ENCODE measurements at regions not wholly inside any gene's neighbourhood (a gene's known extent, or its start where the extent isn't known, plus 50 kb on each side); places are given as distances from the start of the nearest gene placed in this dataset.
A peak's percentile ranks its signal among the peaks of the same experiment; 100 is the strongest.

DNA sequence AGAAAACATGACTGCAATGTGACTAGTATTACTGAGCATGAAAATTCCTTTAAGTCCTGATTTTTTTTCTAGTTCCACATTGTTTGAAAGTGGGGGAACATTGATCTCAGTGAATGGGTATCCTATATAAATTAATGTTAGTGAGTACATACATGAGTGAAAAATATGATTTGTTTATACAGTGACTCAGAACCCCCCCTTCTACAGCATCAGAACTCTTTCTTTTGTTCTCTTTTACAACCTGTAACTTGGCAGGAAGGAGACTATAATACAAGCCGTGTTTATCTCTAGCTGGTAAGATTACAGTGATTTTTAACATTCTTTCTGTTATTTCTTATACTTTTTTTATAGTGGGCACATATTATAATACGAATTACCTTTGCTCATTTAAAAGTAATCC lies 384.7 kb downstream of the PDCD6IP start:
- DNase-seq (ENCODE audit: low spot score), result peak; percentile 6

DNA sequence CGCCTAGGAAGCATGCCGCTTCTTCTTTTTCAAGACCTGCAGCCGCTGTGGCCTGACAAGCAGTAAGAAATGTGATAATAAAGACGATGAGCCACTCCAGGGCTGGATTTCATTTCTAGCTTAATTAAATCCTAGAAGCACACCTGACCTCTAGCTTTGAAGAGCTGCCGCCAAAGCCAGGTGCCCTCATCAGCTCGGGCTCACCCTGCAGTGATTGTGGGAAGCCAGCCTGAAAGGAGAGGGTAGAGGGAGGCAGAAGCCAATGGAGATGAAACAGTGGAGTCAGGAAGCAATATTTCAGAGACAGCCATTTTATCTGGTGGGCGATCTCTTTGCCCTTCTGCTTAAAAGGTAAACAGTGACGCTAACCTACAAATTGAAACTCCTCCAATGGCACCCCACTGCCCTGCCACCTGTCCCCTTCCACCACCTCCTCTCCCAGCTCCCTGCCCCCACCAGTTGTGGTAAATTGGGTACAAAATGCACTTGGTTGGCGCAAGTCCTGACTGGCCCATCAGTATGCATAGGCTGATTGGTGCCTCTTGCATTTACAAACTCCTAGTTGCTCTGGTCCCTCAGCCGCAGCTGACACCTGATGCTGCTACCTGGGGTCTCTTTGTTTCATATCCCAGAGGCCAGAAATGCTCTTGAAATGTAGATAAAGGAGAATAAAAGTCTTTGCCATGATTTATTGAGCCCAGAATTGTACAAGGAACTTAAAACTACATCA lies 385.3 kb downstream of the PDCD6IP start:
- no peak for DNase-seq (ENCODE audit: low spot score)

DNA sequence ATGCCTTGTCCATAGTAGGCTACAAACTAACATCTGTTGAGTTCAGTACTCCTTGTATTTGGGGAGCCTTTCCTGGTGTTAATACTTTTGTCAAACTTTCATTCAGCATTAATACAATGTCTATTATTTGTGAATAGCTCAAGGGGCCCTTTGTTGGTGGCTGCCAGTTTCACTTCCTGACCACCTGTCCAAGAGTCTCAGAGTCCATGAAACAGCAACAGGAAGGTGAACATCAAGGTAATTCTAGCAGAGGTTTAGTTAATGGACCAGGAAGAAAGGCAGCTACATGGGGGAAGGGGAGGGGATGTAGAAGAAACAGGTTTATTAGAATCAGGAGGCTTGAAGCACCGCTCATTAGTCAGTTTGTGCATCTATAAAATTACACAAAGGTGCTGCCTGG lies 386.9 kb downstream of the PDCD6IP start:
- DNase-seq (ENCODE audit: low spot score), result no peak

GRCh38 chr3:34189133-34189532 lies 390.7 kb downstream of the PDCD6IP start:
- DNase-seq (ENCODE audit: low spot score), result no peak

- DNase-seq (ENCODE audit: low spot score), result no peak
These were observed 398.5 kb downstream of the PDCD6IP start for GRCh38 chr3:34196914-34197313.

- no peak for DNase-seq (ENCODE audit: low spot score)
These were observed 399.9 kb downstream of the PDCD6IP start for GRCh38 chr3:34198309-34198708.

DNA sequence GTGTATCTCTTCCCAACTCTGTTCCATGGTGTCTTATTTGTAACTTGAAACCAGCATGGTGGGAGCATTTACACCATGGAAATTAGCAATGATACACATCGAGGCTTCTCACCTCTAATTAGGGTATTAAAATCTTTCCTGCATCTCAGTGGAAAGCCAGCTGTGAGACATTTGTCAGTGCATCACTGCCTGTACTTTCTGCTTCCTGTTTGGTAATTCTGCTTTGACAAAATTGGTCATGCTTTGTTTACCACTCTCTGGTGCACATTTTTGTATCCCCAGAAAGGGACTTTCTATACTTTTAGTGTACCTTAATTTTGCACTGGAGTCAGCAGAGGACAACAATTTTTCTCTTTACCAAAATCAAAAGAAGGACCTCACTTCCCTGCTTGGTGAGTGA lies 402.1 kb downstream of the PDCD6IP start:
- no peak for DNase-seq (ENCODE audit: low spot score)

GRCh38 chr3:34202975-34203374 lies 404.5 kb downstream of the PDCD6IP start:
- DNase-seq (ENCODE audit: low spot score), result no peak

GRCh38 chr3:34203386-34203785 lies 405.0 kb downstream of the PDCD6IP start:
- no peak for DNase-seq (ENCODE audit: low spot score)

DNA sequence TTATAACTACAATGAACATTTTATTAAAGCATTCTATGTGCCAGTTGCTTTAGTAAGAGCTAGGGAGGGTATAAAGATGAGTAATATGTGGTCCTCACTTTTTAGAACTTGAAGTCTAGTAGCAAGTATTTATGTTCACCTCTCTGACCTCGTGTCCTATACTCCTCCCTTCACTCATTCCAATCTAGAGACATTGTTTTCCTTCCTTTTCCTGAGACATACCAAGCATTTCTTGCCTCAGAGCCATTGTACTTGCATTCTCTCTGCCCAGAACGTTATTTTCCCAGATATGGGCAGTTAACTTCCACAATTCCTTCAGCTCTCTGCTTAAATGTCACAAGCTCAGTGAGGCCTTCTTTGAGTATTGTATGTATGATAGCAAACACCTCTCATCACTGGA lies 408.6 kb downstream of the PDCD6IP start:
- DNase-seq (ENCODE audit: low spot score), result no peak

DNA sequence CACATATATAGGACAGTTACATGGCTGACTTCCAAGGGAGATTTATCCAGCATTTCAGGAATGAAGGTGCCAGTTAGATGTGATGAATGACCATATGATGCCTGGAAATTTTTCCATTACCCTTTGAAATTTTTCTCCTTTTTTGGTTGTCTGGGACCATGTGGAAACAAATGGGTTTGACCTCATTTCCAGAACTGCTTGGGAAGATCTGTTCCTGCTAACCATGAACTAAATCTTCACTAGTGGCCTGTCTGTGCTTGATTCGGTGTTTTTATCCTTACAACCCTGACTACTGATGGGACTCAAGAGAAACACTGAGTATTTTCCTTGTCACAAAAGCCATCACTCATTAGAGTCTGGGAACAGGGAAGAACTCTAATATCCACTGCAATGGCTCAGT lies 409.4 kb downstream of the PDCD6IP start:
- no peak for DNase-seq (ENCODE audit: low spot score)

DNA sequence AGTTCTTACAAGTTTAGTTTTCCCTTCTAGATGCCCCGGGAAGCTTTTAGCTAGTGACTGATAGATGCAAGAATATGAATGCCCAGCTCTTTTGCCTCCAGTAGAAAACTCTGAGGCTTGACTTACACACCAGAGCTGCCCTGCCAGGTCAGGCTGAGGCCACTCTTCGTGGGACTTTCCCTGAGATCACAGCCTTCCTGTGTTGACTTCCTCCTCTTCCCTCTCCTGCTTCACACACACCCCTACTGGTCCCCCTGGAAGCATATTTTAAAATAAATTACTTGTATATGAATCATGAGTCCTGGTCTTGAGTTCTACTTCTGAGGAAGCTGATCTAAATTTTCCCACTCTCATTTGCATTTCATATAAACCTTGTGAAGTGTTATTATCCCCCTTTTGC lies 413.7 kb downstream of the PDCD6IP start:
- DNase-seq (ENCODE audit: low spot score), result no peak

- DNase-seq (ENCODE audit: low spot score), result no peak
These were observed 414.2 kb downstream of the PDCD6IP start for GRCh38 chr3:34212656-34213055.

GRCh38 chr3:34213478-34213877 lies 415.0 kb downstream of the PDCD6IP start:
- DNase-seq (ENCODE audit: low spot score), result no peak

DNA sequence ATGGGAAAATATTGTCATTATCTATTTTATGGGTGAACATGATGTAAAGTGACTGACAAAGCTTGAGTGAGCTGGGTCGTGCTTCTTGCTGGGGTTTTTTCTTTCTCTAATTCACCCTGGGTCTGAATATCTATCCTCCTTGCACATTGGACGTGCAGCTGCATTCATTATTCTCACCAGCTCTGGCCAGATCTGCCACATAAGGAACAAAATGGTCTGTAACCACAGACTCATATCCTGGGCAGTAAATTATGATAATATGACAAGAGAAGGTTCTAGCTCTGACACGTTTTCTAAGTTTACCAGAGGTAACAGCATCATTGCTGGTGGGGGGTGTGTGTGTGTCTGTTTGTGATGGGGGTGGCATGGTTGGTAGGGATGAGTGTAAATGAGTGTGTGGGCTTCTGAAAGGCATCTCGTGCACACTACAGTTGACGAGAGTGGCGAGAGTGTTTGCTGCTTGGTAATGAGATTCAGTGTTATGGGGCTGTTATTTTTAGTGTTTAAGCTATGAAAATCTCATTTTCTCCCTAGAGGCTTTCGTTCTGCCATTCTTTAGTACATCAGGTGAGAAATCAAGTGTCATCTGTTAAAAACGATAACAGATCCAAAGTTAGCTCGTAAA lies 418.4 kb downstream of the PDCD6IP start:
- DNase-seq (ENCODE audit: low spot score), result no peak

DNA sequence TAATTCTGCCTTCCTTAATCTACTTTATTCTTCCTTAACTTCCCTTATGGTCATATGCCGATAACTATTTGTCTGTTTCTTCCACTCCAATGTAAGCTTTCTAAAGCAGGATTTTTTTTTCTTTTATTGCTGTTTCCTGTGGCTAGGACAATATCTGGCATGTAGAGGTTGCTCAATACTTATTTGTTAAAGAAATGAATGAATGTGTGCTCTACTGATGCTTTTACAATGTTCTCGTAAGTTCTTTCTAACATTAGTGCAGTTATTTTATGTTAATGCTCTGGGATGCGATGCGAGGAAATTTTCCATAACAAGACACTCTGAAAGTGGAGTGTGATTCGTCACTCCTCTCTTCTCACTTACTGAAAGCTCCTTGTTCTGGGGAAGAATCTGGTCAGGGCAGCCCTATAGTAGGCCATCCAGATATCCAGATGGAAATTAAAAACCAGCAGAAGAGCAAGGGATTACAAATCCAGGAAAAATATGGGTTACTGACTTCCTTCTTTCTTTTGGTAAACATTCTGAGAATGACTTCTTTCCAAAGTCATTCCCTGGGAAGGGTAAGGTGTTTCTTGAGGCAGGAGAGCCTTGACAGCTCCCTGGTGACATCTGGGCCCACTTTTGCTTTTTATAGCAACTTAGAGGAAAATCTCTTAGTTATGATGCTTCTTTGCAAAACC lies 420.4 kb downstream of the PDCD6IP start:
- DNase-seq (ENCODE audit: low spot score), result no peak

DNA sequence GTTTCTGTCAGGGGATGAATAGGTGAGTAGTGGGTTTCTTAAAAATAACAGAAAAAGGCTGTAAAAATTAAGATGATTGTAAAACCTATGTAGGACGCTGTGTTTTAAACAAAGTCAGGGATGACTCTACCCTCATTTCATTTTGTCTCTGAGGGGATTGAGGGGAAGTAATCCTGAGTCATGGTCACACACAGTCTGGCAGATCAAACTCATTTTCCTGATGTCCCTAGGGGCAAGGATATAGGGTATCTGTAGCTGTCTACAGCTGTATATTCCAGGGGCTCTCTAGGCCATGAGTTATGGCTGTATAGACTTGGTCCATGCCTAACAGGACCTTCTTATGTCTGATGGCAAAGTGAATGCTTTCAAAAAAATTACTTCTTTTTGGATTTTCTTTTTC lies 421.1 kb downstream of the PDCD6IP start:
- no peak for DNase-seq (ENCODE audit: low spot score)

DNA sequence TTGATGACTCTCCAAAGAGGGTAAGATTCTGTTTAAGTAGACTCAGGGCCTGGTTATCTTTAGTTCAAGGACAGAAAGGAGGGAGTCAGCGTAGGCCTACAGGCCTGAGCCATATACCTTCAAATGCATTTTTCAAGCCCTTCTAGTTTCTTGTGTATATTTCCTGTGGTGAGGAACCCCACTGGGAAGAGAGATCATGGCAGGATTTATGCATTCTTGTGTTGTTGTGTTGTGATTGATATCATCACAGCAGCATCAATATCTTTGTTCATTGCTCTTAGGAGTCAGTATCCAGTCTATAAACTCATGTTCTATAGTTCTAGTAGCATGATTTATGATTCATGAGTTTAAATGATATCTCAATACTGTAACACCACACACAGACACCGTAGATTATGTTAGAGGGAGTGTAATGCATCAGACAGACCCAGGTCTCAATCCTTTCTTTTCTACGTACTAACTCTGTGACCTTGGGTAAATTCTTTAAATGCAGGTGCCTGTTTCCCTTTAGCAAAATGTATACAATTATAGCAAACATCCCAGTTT lies 427.5 kb downstream of the PDCD6IP start:
- DNase-seq (ENCODE audit: low spot score), result no peak

- no peak for DNase-seq (ENCODE audit: low spot score)
These were observed 431.4 kb downstream of the PDCD6IP start for GRCh38 chr3:34229876-34230275.

DNA sequence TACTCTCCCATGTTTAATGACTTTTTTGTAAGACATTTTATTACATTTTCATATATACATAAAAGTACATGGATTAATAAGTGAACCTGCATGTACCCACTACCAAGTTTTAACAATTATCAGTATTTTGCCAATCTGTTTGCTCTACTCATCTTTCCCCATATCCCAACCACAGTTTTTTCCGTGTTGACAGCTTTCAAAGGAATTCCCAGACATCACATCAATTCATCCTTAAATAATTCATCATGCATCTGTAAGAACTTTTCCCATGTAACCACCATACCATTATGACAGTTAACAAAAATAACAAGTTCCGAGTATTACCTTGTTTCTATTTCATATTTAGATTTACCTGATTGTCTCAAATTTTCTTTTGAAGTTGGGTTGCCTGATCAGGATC lies 436.7 kb downstream of the PDCD6IP start:
- DNase-seq (ENCODE audit: low spot score), result no peak

- no peak for DNase-seq (ENCODE audit: low spot score)
These were observed 439.5 kb downstream of the PDCD6IP start for GRCh38 chr3:34237946-34238345.

- no peak for DNase-seq (ENCODE audit: low spot score)
These were observed 440.0 kb downstream of the PDCD6IP start for GRCh38 chr3:34238407-34238806.

DNA sequence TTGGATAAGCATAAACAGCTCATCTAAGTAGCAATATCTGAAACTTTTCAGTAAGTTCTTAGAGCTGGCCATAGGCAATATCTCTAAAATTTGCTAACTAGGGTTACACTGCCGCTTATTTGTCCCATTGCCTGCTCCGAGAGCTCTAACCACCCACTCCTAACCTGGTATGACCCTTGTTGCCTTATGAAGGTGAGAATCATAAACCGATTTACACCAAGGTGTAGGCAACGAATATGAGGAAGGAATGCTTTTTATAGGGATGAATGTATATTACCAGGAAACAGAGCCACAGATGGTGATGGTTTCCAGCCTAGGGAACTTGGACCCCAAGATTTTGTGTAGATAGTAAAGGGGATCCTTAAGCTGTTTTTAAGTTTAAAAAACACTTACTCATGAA lies 440.9 kb downstream of the PDCD6IP start:
- no peak for DNase-seq (ENCODE audit: low spot score)
